HG03520 (cell line): ENCODE measurements at regions not wholly inside any gene's neighbourhood (a gene's known extent, or its start where the extent isn't known, plus 50 kb on each side); places are given as distances from the start of the nearest gene placed in this dataset.

Experiments
- ATAC-seq: cut with Tn5 transposase; IDR thresholded peaks from one replicate; pipeline ENCODE4 v1.9.1; 2021; ENCODE audit warnings: mild to moderate bottlenecking, moderate library complexity; ENCODE audit not compliant: unreplicated experiment

DNA sequence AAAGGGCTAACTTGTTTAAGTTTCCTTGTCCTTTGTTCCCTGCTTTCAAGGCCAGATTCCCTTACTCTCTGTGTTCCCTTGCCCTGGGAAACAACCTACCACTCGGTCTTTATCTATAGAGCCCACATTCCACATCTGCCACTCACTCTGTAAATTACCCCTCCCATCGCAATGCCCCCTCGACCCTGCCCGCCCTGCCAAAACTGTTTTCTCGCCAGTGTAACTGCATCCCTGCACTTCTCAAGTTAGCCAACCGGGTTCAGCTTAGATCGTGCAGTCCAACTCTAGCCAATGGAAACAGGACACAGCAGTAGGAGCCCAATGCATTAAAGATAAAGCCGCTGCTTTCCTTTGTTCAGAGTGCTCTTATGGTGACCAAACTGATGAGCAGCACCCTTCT lies 263.6 kb downstream of the TBL1XR1 start:
- ATAC-seq, result no peak

DNA sequence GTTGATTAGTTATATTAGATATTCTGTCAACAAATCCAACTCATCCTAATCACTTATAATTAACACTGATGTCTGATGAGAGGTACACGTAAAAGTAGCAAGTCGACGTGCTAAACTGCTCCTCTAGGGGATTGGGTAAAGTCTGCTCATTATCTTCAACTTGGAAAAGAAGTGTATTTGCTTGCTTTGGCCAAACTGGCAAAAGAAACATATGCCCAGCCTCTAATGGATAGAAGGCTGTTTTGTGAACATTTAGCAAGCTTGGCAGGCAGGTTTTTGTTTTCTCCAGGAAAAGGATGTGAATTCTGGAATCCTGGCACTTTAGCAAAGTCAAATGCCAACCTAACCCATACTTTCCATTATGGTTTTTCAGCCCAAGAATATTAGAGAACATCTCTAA lies 264.8 kb downstream of the TBL1XR1 start:
- no peak for ATAC-seq

DNA sequence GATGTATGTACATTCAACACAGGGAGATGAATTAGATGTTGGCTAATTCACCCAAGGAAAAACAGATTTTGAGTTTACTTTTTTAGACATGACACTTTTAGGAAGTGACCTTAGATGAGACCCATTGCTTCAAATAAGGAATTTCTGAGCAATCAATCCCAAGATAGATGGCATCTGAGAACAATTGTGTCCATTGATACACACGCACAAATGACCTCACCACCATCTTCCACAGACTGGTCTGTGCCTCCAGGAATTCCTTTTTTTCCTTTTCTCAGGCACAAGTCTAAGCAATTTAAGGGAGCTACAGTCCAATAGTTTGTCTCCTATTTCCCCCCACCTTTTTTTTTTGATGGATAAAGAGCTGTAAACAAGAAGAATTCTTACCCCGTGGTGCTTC lies 265.3 kb downstream of the TBL1XR1 start:
- ATAC-seq, result no peak

DNA sequence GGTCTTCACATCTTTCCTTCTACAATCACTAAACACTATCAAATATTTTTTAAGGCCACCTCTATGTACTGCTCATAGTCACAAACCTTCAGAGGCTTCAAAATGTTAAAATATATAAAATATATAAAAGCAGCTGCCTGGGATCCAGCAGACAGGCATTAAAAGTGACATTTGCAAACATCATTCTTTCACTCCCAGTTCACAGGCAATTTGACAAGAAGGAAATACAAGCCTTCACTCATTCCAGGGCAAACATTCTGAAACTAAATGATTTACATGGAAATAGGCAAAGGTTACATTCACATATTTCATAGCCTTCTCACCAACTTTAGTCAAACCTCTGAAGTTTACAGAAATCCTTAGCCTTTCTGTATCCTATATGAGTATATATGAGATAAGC lies 266.3 kb downstream of the TBL1XR1 start:
- no peak for ATAC-seq

DNA sequence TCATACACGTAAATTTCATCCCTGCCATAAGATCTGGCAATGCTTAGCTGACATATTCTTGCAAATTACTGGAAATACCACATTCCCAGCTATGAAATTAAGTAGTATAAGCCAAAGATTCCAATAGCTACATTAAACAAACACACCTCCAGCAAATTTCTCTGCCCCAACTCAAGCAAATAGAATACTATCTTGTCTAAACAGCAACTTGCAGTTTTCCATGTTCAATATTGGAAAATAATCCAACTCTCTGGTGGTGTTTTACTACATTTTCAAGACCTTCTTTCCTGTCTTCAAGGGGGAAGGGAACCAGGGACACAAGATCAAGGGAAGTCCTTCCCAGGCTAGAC lies 268.7 kb downstream of the TBL1XR1 start:
- ATAC-seq, result no peak

DNA sequence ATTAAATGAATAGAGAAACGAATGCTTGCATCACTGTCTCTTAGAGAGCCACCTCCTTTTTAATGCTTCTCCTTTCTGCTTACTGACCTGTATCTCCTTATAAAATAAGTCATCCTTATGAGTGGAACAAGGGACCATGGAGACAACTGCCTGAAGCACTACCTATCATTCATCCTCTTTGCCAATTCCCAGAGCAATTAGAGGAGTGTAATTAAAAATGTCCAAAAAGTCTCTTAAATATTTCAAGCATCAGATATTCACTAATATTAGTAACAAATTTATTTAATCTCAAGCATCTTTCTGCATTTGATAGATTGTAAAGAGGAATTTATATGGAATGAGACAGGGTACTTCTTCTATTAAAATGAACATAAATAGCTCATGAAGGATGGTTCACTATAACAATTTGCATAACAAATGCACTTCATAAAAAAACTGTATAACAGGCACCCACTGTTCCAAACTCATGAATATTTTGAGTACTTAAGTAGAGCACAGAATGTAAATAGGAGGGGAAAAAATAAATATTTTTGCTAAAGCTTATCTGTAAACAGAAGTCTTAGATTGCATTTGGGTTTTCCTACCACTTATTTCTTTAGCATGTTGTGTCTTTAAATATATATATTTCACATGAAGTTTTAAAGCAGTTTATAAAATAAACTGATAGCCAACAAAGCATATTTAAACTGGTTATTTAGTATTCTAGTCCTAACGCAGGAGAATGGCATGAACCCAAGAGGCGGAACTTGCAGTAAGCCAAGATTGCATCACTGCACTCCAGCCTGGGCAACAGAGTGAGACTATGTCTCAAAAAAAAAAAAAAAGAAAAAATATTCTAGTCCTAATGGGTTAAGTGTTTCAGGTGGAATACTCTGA lies 269.3 kb downstream of the TBL1XR1 start:
- ATAC-seq, result no peak

DNA sequence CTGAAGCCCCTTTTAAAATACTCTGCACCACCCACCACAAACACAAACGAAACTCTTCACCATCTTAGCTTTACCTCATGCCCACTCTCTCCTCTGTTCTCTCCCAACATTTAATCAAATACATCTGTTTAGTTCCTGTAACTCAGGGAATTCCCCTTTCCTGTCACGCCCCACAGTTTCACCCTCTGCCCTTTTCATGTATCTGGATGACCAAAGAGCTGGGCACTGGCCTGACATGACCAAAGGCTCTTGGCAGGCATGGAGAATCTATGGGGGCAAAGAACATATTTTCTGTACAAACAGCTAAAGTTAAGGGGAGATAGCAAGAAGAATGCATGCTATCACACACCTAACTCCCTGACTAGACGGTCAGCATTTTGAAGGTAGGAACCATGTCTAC lies 270.0 kb downstream of the TBL1XR1 start:
- ATAC-seq, result no peak

DNA sequence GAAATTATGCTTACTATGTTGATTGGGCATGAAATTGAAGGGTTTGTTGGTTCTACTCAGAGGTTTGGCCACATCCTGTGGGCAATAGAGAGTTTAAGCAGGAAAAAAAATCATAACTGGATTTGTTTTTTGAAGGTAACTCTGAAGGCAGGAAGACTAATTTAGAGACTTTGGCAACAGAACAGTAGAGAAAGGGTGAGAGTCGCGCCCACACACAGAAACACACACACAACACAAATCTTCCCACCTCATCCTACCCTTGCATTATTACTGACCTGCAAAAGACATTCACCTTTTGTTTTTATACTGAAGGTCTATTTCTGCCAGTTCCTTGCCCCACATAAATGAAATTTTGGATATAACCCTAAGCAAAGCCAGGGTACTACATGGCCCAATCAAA lies 270.6 kb downstream of the TBL1XR1 start:
- ATAC-seq, result no peak

DNA sequence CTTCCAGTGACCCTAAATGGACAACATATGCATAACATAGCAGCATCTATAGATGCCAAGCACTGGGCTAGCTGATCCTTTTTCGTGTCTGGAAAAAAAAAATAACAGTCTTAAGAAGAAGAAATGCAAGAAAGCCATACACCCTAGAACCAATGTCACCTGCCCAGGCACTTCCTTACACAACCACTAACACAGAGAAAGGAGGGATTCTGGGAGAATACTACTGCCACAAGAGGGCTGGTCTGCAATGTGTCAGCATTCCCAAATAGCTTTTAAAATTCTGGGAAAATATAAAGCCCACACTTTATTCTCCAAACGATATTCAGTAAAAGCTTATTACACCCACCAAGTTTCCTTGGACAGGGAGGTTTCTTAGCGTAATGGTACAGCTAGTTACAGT lies 271.2 kb downstream of the TBL1XR1 start:
- ATAC-seq, result no peak

DNA sequence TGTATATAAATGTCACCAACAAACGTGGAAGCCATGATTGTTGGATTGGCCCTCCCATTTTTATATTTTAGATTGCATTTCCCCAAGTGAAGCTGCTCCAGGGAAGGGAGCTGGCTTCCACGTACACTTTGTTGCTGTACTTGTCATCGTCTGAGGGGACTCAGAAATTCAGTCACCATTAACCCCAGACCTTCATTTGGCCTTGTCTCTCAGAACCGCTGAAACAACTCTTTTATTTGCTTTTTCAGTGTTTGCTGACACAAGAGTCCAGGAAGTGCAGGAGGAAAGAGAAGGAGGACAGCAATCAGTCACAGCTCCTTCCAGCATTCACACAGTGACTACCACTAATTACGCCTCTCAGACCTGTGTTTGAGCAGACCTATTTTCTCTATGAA lies 276.5 kb downstream of the TBL1XR1 start:
- ATAC-seq, result no peak

DNA sequence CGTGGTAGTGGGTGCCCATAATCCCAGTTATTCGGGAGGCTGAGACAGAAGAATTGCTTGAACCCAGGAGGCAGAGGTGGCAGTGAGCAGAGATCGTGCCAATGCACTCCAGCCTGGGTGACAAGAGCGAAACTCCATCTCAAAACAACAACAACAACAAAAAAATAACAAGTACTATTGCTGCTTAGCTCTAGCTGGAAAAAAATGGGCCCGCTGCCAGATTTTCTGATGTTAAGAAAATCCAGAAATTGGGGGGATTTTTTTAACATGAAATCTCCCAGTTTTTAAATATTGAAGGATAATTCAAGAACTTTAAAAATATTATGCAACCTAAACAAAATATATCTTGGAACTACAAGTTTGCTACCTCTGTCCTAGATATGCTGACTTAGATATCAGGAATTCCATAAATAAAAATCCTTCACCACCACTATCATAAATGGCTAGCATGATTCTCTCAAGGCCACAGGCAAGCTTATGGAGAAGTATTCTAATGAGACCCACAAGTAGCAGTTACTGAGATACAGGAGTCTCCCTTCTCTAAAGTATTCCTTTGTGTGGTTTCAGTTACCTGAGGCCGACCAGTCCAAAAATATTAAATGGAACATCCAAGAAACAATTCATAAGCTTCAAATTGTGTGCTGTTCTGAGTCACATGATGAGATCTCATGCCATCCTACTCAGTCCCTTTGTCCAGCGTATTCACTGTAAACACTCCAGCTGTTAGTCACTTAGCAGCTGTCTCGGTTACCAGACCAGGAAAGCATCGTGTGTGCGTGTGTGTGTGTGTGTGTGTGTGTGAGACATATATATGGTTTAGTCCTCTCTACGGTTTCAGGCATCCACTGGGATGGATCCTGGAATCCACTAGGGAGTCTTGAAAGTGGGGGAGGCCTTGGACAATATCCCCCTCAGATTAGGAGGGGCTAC lies 277.2 kb downstream of the TBL1XR1 start:
- no peak for ATAC-seq

DNA sequence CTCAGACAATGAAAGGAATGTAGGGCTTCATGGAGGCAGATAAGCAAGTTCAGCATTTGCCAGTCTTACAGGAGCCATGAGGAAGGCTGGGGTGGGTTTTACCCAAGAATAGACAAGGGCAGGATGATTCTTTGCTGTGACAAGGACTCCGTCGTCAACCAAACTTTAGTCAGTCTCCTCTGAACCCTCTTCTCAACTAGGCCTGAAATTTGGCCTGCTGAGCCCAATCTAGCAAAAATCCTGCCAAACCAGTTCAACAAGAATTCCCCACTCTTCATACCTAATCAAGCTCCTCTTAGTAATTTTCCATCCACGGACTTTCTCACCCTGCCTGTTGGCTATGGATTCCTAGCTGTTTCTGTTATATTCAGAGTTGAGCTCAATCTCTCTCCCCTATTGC lies 280.5 kb downstream of the TBL1XR1 start:
- ATAC-seq, result no peak

DNA sequence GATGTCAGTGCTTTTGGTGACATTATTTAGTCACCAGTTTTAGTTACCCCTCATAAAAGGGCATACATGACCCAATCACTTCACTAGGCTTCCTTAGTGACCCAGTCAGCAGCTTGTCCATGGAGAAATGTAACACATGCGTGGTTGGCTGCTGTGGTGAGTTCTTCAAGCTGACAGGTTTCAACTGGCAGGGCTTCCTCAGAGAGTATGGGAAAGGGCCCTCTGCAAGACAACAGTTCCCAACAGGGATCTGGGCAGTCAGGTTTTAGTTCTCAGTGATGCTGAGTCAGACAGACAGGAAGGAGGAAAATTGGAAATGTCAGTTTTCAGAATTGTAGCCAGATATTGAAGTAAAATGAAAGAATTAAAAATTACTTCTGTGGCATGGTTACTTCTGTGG lies 282.5 kb downstream of the TBL1XR1 start:
- ATAC-seq, result no peak

DNA sequence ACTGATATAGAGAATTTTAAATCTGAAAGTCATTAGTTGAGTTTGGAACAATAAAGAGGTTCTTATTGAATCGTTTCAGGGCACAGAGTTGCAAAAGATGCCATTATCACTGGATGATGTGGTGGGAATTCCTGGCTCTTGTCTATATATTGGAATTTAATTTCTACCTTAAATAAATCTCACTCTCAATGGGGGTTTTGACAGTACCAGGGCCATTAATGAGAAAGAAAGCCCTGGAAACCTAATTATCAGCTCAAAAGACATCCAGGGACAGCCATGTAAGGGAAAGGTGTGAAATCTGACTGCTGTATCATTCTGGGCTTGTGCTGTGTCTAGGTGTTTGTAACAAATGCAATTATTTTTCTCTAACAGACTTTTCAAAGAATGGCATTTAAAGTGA lies 285.7 kb downstream of the TBL1XR1 start:
- no peak for ATAC-seq

DNA sequence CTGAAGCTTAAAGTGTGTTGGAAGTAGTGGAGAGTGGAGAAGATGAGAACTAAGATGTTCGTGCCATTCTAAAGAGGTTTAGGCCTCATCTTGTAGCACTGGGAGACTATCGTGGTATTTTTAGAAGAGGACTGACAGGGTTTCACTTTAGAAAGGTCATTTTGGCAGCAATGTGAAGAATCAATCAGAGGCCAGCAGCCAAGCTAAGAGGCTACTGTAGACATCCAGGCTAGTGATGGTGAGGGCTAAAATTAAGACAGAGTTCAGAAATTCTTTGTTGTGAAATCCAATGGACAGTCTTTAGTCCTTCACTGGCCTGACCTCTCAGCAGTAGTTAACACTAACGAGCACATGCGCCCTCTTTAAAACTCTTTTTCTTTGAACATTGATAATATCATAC lies 288.2 kb downstream of the TBL1XR1 start:
- ATAC-seq, result no peak

DNA sequence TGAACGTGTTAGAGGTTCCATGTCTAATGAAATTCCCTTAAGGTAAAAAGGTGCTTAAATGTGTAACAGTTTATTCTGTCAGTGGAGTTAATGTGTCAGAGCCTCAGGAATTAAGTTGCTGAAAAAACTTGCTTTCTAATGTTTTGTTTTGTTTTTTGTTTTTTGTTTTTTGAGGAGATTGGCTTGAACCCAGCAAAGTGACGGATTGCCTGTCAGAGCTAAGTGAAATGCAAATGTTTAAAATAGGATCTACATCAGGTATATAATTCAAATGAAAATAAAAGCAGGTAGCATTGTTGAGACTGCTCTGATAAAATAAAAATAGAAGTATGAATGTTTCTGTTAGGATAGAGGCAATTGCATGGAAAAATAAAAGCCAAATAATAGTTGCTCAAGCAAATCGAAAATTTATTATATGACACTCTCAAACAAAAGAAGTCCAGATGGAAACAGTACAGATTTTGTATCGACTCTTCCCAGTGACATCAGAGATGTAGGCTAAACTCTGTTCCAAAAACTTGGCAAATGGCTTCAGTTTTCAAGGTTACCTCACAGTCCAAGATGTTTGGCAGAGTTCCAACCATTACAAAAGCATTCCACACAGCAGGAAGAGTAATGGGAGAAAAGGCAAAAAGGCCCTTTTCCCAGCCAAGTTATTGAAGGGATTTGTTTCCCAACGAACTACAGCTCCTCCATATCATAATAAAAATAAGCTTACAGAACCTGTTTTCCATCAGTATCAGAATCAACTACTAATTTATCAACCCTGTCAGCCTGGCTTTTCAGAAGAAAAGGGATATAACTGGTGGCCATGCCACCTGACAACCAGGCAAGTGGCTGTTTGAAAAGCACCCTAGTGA lies 291.0 kb downstream of the TBL1XR1 start:
- ATAC-seq, result no peak

DNA sequence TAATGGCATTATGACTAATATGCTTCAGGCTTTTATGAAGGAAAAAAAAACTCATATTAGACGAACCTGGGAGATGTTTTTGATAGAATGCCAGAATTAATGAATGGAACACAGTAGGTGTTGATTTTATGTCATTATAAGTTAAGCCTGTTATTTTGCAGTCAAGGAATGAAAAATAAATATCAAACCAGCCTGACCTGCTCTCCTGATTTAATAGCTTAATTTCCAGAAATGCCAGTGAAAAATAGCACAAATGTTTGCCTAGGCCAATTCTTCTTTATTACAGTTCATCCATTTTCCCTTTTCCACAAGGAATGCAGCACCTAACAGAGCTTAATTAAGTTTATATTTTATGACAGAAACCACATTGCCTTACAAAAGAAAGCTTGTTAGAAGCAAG lies 292.0 kb downstream of the TBL1XR1 start:
- ATAC-seq, result no peak

DNA sequence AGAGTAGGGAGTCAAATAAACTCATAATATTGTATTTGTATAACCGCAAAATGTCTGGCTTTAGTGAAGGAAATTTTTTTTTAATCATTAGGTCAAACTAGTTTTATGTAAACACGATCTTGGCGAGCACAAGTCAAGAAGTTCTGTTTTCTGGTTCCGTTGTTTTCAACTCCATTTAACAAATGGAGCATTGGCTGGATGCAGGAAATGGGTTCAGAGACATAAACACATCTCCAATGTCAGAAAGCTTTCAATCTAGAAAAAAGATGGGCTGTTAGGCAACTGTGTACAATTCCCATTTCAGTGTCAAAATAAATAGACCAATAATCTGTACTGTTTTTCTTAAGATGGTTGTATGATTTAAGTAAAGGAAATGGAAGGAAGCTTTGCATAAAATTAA lies 292.8 kb downstream of the TBL1XR1 start:
- no peak for ATAC-seq

DNA sequence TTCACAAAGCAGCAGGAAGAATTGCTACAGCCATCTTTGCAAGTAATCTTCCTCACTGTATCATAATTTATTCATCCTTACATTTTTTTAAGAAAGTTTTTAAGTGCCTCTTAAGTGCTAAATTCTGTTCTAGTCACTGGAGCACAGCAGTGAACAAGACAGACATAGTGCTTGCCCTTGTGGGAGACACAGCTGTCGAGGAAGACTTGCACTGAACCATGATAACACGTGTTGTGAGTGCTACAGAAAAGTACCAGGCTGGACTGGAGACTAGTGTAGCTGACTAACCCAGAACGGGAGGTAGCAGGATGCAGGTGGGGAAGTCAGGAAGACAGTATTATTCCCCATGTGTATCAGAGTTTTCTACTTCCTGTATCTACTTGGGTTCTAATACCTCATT lies 300.6 kb downstream of the TBL1XR1 start:
- ATAC-seq, result no peak

DNA sequence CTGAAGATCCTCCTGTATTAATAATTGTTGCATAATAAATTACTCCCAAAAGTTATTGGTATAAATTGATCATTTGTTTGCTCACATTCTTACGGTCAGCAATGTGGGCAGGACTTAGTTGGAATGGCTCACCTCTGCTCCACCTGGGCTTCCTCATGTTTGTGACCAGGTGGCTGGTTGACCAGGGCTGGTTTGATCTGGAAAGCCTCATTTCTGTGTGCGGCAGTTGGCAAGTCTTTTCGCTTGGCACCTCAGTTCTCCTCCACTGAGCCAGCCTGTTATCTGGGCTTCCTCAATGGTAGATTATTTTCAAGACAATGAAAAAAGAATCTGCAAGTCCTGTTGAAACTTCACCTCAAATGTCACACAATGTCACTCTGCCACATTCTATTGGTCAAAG lies 301.1 kb downstream of the TBL1XR1 start:
- no peak for ATAC-seq

DNA sequence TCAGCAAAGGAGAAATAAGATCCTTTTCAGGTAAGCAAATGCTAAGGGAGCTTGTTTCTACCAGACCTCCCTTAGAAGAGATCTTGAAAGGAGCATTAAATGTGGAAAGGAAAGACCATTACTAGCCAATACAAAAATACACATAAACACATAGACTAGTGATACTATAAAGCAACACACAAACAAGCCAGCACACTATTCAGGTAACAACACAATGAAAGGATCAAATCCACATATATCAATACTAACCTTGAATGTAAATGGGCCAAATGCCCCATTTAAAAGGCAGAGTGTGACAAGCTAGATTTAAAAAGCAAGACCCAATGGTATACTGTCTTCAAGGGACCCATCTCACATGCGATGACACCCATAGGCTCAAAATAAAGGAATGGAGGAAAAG lies 317.6 kb downstream of the TBL1XR1 start:
- ATAC-seq, result no peak
